Tibial nerve (tissue), 4 donors: ENCODE measurements at regions not wholly inside any gene's neighbourhood (a gene's known extent, or its start where the extent isn't known, plus 50 kb on each side); places are given as distances from the start of the nearest gene placed in this dataset.

Experiments
- DNase-seq, 2 donors: peaks; one replicate each; pipeline ENCODE4 v3.0.0-alpha.2; 2019; ENCODE audit warnings: low spot score in 2 of 2
- H3K27ac ChIP-seq, 4 donors: fragments of 200-600 bp; sonication (generic) in 3 of 4; one replicate each; pipeline ENCODE4 v1.5.1; 2017 to 2019; ENCODE audit warnings: mild to moderate bottlenecking in 1 of 4
- H3K27me3 ChIP-seq, 2 donors: fragments of 200-600 bp; sonication (generic) in 1 of 2; one replicate each; pipeline versions ENCODE4 v1.5.1 to v1.6.0; 2017 to 2019
- H3K36me3 ChIP-seq, 3 donors: fragments of 200-600 bp; sonication (generic); one replicate each; pipeline ENCODE4 v1.5.1; 2018 to 2019
- H3K4me1 ChIP-seq, 4 donors: fragments of 200-600 bp; sonication (generic) in 3 of 4; one replicate each; pipeline ENCODE4 v1.5.1; 2017 to 2019
- H3K4me3 ChIP-seq, 4 donors: fragments of 200-600 bp; sonication (generic) in 3 of 4; one replicate each; pipeline ENCODE4 v1.5.1; 2017 to 2019; ENCODE audit warnings: mild to moderate bottlenecking in 1 of 4, moderate library complexity in 1 of 4
- H3K9me3 ChIP-seq, 4 donors: fragments of 200-600 bp; sonication (generic) in 3 of 4; one replicate each; pipeline ENCODE4 v1.5.1; 2017 to 2019
- EP300 ChIP-seq, 2 donors: sonication (generic); formaldehyde crosslinking; IDR thresholded peaks; one replicate each; pipeline ENCODE4 v1.6.1; 2017; ENCODE audit warnings: antibody characterized with exemption in 2 of 2, mild to moderate bottlenecking in 1 of 2
- POLR2A ChIP-seq, 2 donors: fragments of 450-650 bp; IDR thresholded peaks; one replicate each; pipeline ENCODE4 v1.6.1; 2017; ENCODE audit warnings: antibody characterized with exemption in 2 of 2, mild to moderate bottlenecking in 2 of 2, moderate library complexity in 2 of 2
- WGBS, 2 donors: methylation state at CpG; one replicate each; pipeline ENCODE4 v1.1.5; 2018; 5-methylcytosine and 5-hydroxymethylcytosine counted together
- TF ChIP-seq, protein P1 (sequence below), 5 experiments: fragments of 200-600 bp in 3 of 5; fragments of 450-650 bp in 2 of 5; sonication (generic) in 3 of 5; IDR thresholded peaks; one replicate each; pipeline ENCODE4 v1.5.1; 2016 to 2019; ENCODE audit warnings: antibody characterized with exemption in 5 of 5, mild to moderate bottlenecking in 3 of 5, moderate library complexity in 2 of 5

DNA sequence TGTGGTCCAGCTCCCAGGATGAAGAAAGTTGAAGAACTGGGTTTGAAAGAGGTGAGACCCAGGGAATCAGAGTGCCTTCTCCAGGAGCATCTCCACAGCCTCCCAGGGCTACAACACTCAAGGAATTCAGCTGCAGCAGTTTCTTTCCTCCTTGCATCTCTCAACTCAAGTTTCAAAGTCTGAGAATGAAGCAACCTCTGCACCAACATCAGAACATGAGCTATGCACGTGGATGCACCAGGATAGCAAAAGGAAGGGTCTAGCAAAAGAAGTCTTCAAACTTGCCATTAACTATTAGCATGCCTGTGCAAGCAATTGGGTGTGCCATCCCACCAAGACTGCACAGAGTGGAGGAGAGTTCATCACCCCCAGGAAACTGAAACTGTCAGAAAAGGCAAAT, 193.9 kb downstream of the OTOR start:
- Histone ChIP-seq H3K27ac (no peak overlapping the region), H3K4me1 (peaks cover 0 to 11% (median 0%) of the 10 kb centered on the region in 4 donors), H3K36me3 (no peaks in the 10 kb centered on the region), H3K9me3 (no peaks in the 10 kb centered on the region), H3K4me3 (no peak overlapping the region), H3K27me3 (no peaks in the 10 kb centered on the region)
- DNase-seq, result no peak
- no peak for TF ChIP-seq POLR2A (IDR thresholded peaks at IDR 0.05)
- TF ChIP-seq EP300 (IDR thresholded peaks at IDR 0.05), result no peak
- TF ChIP-seq, protein P1, sequence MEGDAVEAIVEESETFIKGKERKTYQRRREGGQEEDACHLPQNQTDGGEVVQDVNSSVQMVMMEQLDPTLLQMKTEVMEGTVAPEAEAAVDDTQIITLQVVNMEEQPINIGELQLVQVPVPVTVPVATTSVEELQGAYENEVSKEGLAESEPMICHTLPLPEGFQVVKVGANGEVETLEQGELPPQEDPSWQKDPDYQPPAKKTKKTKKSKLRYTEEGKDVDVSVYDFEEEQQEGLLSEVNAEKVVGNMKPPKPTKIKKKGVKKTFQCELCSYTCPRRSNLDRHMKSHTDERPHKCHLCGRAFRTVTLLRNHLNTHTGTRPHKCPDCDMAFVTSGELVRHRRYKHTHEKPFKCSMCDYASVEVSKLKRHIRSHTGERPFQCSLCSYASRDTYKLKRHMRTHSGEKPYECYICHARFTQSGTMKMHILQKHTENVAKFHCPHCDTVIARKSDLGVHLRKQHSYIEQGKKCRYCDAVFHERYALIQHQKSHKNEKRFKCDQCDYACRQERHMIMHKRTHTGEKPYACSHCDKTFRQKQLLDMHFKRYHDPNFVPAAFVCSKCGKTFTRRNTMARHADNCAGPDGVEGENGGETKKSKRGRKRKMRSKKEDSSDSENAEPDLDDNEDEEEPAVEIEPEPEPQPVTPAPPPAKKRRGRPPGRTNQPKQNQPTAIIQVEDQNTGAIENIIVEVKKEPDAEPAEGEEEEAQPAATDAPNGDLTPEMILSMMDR (IDR thresholded peaks at IDR 0.05), result no peak
- WGBS, 2 donors, result 27 to 42% methylated on average over 1 of the region's 1 CpG

DNA sequence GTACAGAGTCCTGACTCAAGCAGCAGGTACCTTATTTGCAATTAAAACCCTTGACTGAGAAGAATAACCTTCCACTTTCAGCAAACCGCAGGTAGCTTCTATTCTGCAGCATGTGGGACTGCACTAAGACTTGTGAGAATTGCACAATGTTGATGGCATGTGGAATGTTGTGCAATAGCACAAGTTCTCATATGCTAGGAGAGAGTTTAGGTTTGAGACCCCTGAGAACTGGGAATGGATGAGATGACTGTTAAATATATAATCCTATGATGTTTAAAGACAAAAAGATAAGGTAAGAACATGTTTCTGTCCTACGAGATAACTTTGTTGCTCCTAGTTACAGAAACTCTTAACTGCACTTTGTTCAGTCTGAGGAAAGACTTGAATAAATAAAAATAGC, 194.6 kb downstream of the OTOR start:
- no peak for DNase-seq
- no peaks in the 10 kb centered on the region for H3K27me3 ChIP-seq
- no peaks in the 10 kb centered on the region for H3K9me3 ChIP-seq
- H3K36me3 ChIP-seq, result no peaks in the 10 kb centered on the region
- no peak overlapping the region for H3K4me3 ChIP-seq
- H3K4me1 ChIP-seq, result peaks cover 0 to 14% (median 0%) of the 10 kb centered on the region in 4 donors
- no peak for TF ChIP-seq POLR2A (IDR thresholded peaks at IDR 0.05)
- no peak for TF ChIP-seq EP300 (IDR thresholded peaks at IDR 0.05)
- TF ChIP-seq, protein P1 (IDR thresholded peaks at IDR 0.05), result no peak
- H3K27ac ChIP-seq, result no peak overlapping the region
- WGBS, 2 donors, result 76 to 81% methylated on average over 2 of the region's 2 CpGs

DNA sequence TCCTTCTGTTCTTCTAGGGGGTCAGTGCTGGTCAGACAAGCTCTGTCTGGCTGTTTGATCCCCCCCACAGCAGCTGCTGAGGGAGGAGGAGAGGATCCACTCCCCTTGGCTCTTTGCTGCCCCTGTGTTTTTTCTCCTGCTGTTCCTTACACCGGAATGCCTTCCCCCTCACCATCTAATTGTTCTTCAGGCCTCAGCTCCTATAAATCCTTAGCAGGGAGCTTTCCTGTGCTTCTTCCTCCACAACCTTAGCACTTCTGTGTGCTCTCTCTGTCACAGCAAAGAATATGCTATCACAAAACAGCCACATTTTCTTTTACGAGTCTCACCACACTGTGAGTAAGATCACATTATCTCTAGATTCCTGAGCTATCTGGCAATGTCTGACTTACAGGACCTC, 196.6 kb downstream of the OTOR start:
- no peaks in the 10 kb centered on the region for H3K27me3 ChIP-seq
- H3K9me3 ChIP-seq, result peaks cover 0 to 4% (median 0%) of the 10 kb centered on the region in 4 donors
- no peak overlapping the region for H3K4me3 ChIP-seq
- DNase-seq, result no peak
- peak overlapping the region in 1 of 4 donors; percentile 46 for H3K27ac ChIP-seq
- TF ChIP-seq, protein P1 (IDR thresholded peaks at IDR 0.05), result no peak
- TF ChIP-seq POLR2A (IDR thresholded peaks at IDR 0.05) (no peak), EP300 (IDR thresholded peaks at IDR 0.05) (no peak)
- H3K4me1 ChIP-seq, result peaks cover 0 to 21% (median 0%) of the 10 kb centered on the region in 4 donors
- H3K36me3 ChIP-seq, result no peaks in the 10 kb centered on the region
- WGBS, 2 donors, result 21 to 23% methylated on average over 2 of the region's 2 CpGs

DNA sequence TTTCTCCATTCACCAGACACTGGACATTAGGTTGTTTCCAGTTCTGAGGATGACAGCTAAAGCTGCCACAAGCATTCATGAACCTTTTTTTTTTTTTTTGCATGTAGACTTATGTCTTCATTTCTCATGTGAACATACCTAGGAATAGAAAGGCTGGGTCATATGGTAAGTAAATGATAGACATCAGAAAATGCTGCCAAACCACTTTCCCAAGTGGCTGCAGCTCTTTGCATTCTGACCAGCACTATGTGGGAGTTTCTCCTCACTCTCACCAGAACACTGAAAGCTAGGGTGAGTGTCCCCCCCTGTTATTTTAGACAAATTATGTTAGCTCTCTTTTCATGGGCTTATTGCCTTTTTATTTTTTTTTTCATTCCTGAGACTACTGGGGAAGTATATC, 197.5 kb downstream of the OTOR start:
- Histone ChIP-seq H3K27ac (peak overlapping the region in 2 of 4 donors; percentile 77 to 83), H3K27me3 (no peaks in the 10 kb centered on the region), H3K4me3 (no peak overlapping the region), H3K4me1 (peaks cover 0 to 21% (median 0%) of the 10 kb centered on the region in 4 donors), H3K36me3 (no peaks in the 10 kb centered on the region), H3K9me3 (peaks cover 0 to 13% (median 0%) of the 10 kb centered on the region in 4 donors)
- DNase-seq, result no peak
- TF ChIP-seq, protein P1 (IDR thresholded peaks at IDR 0.05), result no peak
- no peak for TF ChIP-seq POLR2A (IDR thresholded peaks at IDR 0.05)
- TF ChIP-seq EP300 (IDR thresholded peaks at IDR 0.05), result no peak

DNA sequence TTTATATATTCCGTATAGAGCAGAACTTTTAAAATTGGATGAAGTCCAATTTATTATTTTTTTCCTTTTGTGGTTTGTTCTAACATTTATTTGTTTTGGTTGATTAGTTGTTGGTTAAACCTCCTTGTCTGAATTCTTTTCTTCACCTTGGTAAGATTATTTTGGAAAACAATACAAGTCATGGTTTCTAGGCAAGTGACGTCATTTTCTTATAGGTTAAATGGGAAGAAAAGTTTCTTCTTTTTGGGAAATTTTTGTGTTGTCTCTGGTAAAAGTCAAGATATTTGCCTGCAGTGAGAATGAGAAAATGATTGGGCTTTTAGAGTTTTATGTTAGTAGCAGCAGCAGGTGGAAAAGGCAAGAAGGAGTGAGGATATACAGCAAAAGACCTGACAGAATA, 197.9 kb downstream of the OTOR start:
- Histone ChIP-seq H3K36me3 (no peaks in the 10 kb centered on the region), H3K27me3 (no peaks in the 10 kb centered on the region), H3K4me3 (no peak overlapping the region), H3K4me1 (peaks cover 0 to 21% (median 0%) of the 10 kb centered on the region in 4 donors), H3K9me3 (peaks cover 0 to 14% (median 0%) of the 10 kb centered on the region in 4 donors), H3K27ac (peak overlapping the region in 2 of 4 donors; percentile 77 to 83)
- 58 to 63% methylated on average over 2 of the region's 2 CpGs for WGBS, 2 donors
- TF ChIP-seq EP300 (IDR thresholded peaks at IDR 0.05) (no peak), POLR2A (IDR thresholded peaks at IDR 0.05) (no peak)
- TF ChIP-seq, protein P1 (IDR thresholded peaks at IDR 0.05), result no peak
- no peak for DNase-seq
